Activated CD4-positive, alpha-beta T cell treated with anti-CD3 and anti-CD28 coated beads for 36 hours (primary cell): ENCODE measurements at regions not wholly inside any gene's neighbourhood (a gene's known extent, or its start where the extent isn't known, plus 50 kb on each side); places are given as distances from the start of the nearest gene placed in this dataset.
"Not testable (repeated sequence)": the region's sequence is repeated elsewhere in the genome, so short reads cannot be mapped to it uniquely, and the experiment has no call there.

Experiments
- ATAC-seq: fragments of 200-7000 bp; cut with Tn5 transposase; one replicate; pipeline ENCODE4 v1.10.0; 2021; ENCODE audit warnings: mild to moderate bottlenecking, moderate library complexity
- CTCF ChIA-PET: fragments of 350-600 bp; sonication (Branson Sonifier 250); formaldehyde crosslinking; loops from one replicate; lab custom pipeline; 2021; ENCODE audit warnings: antibody characterized with exemption; lab: Charles Lee
- POLR2A ChIA-PET: fragments of 350-600 bp; sonication (Branson Sonifier 250); formaldehyde crosslinking; loops from one replicate; lab custom pipeline; 2021; ENCODE audit warnings: antibody characterized with exemption, inconsistent platforms; lab: Charles Lee
- DNase-seq: peaks from one replicate; pipeline ENCODE4 v3.0.0-alpha.2; 2020
- H3K27ac Mint-ChIP-seq: one replicate; pipeline ENCODE4 v1.8.0; 2021; ENCODE audit warnings: mixed read lengths
- H3K27me3 Mint-ChIP-seq: one replicate; pipeline ENCODE4 v1.8.0; 2021; ENCODE audit warnings: mixed read lengths
- H3K36me3 Mint-ChIP-seq: one replicate; pipeline ENCODE4 v1.8.0; 2021; ENCODE audit warnings: low read depth, mixed read lengths
- H3K4me1 Mint-ChIP-seq: one replicate; pipeline ENCODE4 v1.8.0; 2021; ENCODE audit warnings: mixed read lengths
- H3K4me3 Mint-ChIP-seq: one replicate; pipeline ENCODE4 v1.8.0; 2021; ENCODE audit warnings: mild to moderate bottlenecking, moderate library complexity, mixed read lengths
- H3K9me3 Mint-ChIP-seq: one replicate; pipeline ENCODE4 v1.8.0; 2021; ENCODE audit warnings: low read depth, mixed read lengths
- intact Hi-C, 2 experiments: fragments of 100-400 bp; cut with DNase I in 1 of 2; cut with micrococcal nuclease in 1 of 2; formaldehyde crosslinking; loops; one replicate each; pipeline versions ENCODE4 v1.14.2 to v1.15.1; 2022 to 2024; cut with DNase I, micrococcal nuclease

GRCh38 chr11:42976636-42977217 lies 335.1 kb upstream of the API5 start:
- ChIA-PET CTCF (interaction anchor here (1.1 kb wide), 1 partner anchor 10 kb away, joined by 3 read pairs; no protein-coding TSS in a partner anchor), POLR2A (no interaction called here)
- no peaks in the 10 kb centered on the region for H3K27me3 Mint-ChIP-seq
- no peak overlapping the region for H3K27ac Mint-ChIP-seq
- no peak overlapping the region for H3K4me3 Mint-ChIP-seq
- H3K4me1 Mint-ChIP-seq, result no peaks in the 10 kb centered on the region
- H3K9me3 Mint-ChIP-seq, result no peaks in the 10 kb centered on the region
- intact Hi-C loops, result no loop called here
- ATAC-seq, result no peak
- H3K36me3 Mint-ChIP-seq, result no peaks in the 10 kb centered on the region
- no peak for DNase-seq

- Mint-ChIP-seq H3K27me3 (no peaks in the 10 kb centered on the region), H3K4me1 (no peaks in the 10 kb centered on the region), H3K4me3 (no peak overlapping the region), H3K36me3 (no peaks in the 10 kb centered on the region), H3K27ac (no peak overlapping the region), H3K9me3 (no peaks in the 10 kb centered on the region)
- intact Hi-C loops, result no loop called here
- ATAC-seq (no peak), DNase-seq (no peak)
- ChIA-PET POLR2A (no interaction called here), CTCF (no interaction called here)
Measured at GRCh38 chr11:42992594-42992993, 319.2 kb upstream of the API5 start.

- Mint-ChIP-seq H3K27ac (no peak overlapping the region), H3K4me3 (no peak overlapping the region), H3K9me3 (no peaks in the 10 kb centered on the region), H3K36me3 (no peaks in the 10 kb centered on the region), H3K27me3 (no peaks in the 10 kb centered on the region), H3K4me1 (no peaks in the 10 kb centered on the region)
- ATAC-seq (no peak), DNase-seq (no peak)
- ChIA-PET CTCF (no interaction called here), POLR2A (no interaction called here)
- intact Hi-C loops, result no loop called here
Measured at GRCh38 chr11:42996421-42997307, 315.1 kb upstream of the API5 start.

GRCh38 chr11:43004879-43005278 lies 306.9 kb upstream of the API5 start:
- POLR2A ChIA-PET, intact Hi-C loops, H3K27ac Mint-ChIP-seq, H3K4me3 Mint-ChIP-seq, H3K27me3 Mint-ChIP-seq, CTCF ChIA-PET, ATAC-seq, DNase-seq, H3K4me1 Mint-ChIP-seq, H3K36me3 Mint-ChIP-seq: not testable (repeated sequence)
- H3K9me3 Mint-ChIP-seq, result peaks cover 11% of the 10 kb centered on the region

GRCh38 chr11:43010042-43010441 lies 301.8 kb upstream of the API5 start:
- POLR2A ChIA-PET, result no interaction called here
- no peak for DNase-seq
- CTCF ChIA-PET, result no interaction called here
- intact Hi-C loops, result no loop called here
- Mint-ChIP-seq H3K4me1 (no peaks in the 10 kb centered on the region), H3K27me3 (no peaks in the 10 kb centered on the region), H3K9me3 (peaks cover 7% of the 10 kb centered on the region), H3K4me3 (no peak overlapping the region), H3K27ac (no peak overlapping the region), H3K36me3 (no peaks in the 10 kb centered on the region)
- ATAC-seq, result no peak

- H3K4me1 Mint-ChIP-seq, result no peaks in the 10 kb centered on the region
- DNase-seq, result no peak
- H3K27me3 Mint-ChIP-seq, result no peaks in the 10 kb centered on the region
- H3K4me3 Mint-ChIP-seq, result no peak overlapping the region
- peaks cover 2% of the 10 kb centered on the region for H3K9me3 Mint-ChIP-seq
- H3K27ac Mint-ChIP-seq, result no peak overlapping the region
- CTCF ChIA-PET, result interaction anchor here (0.5 kb wide), 1 partner anchor 205 kb away, joined by 3 read pairs; no protein-coding TSS in a partner anchor
- ATAC-seq, result no peak
- no peaks in the 10 kb centered on the region for H3K36me3 Mint-ChIP-seq
- intact Hi-C loops, result no loop called here
- POLR2A ChIA-PET, result no interaction called here
Measured at GRCh38 chr11:43012606-43013005, 299.2 kb upstream of the API5 start.

- DNase-seq (peak; percentile 4), ATAC-seq (no peak)
- peaks cover 4% of the 10 kb centered on the region for H3K9me3 Mint-ChIP-seq
- no peaks in the 10 kb centered on the region for H3K4me1 Mint-ChIP-seq
- intact Hi-C loops, result no loop called here
- H3K27me3 Mint-ChIP-seq, result no peaks in the 10 kb centered on the region
- H3K27ac Mint-ChIP-seq, result no peak overlapping the region
- H3K36me3 Mint-ChIP-seq, result no peaks in the 10 kb centered on the region
- ChIA-PET POLR2A (no interaction called here), CTCF (no interaction called here)
- no peak overlapping the region for H3K4me3 Mint-ChIP-seq
Measured at GRCh38 chr11:43021466-43021865, 290.3 kb upstream of the API5 start.

GRCh38 chr11:43034341-43034740 lies 277.5 kb upstream of the API5 start:
- POLR2A ChIA-PET, result no interaction called here
- H3K27ac Mint-ChIP-seq, result no peak overlapping the region
- no peaks in the 10 kb centered on the region for H3K4me1 Mint-ChIP-seq
- ATAC-seq (no peak), DNase-seq (no peak)
- peaks cover 5% of the 10 kb centered on the region for H3K9me3 Mint-ChIP-seq
- CTCF ChIA-PET, result no interaction called here
- no peak overlapping the region for H3K4me3 Mint-ChIP-seq
- intact Hi-C loops, result no loop called here
- no peaks in the 10 kb centered on the region for H3K27me3 Mint-ChIP-seq
- no peaks in the 10 kb centered on the region for H3K36me3 Mint-ChIP-seq

- intact Hi-C loops, result no loop called here
- Mint-ChIP-seq H3K36me3 (no peaks in the 10 kb centered on the region), H3K27ac (no peak overlapping the region), H3K4me1 (no peaks in the 10 kb centered on the region), H3K27me3 (no peaks in the 10 kb centered on the region), H3K4me3 (no peak overlapping the region), H3K9me3 (peaks cover 2% of the 10 kb centered on the region)
- ATAC-seq (no peak), DNase-seq (no peak)
- CTCF ChIA-PET, result no interaction called here
- POLR2A ChIA-PET, result no interaction called here
Measured at GRCh38 chr11:43035086-43035485, 276.7 kb upstream of the API5 start.

GRCh38 chr11:43053638-43054412 lies 258.0 kb upstream of the API5 start:
- no peaks in the 10 kb centered on the region for H3K36me3 Mint-ChIP-seq

GRCh38 chr11:43067681-43068080 lies 244.1 kb upstream of the API5 start:
- Mint-ChIP-seq H3K27ac (no peak overlapping the region), H3K4me1 (no peaks in the 10 kb centered on the region), H3K27me3 (no peaks in the 10 kb centered on the region), H3K9me3 (peaks cover 22% of the 10 kb centered on the region), H3K36me3 (no peaks in the 10 kb centered on the region), H3K4me3 (no peak overlapping the region)
- intact Hi-C loops, result no loop called here
- CTCF ChIA-PET, result no interaction called here
- DNase-seq (no peak), ATAC-seq (no peak)
- POLR2A ChIA-PET, result no interaction called here

More at GRCh38 chr11:43053638-43054412, 258.0 kb upstream of the API5 start:
- H3K9me3 Mint-ChIP-seq, result no peaks in the 10 kb centered on the region
- intact Hi-C loops, result no loop called here
- DNase-seq (no peak), ATAC-seq (no peak)
- H3K27me3 Mint-ChIP-seq, result no peaks in the 10 kb centered on the region
- ChIA-PET CTCF (no interaction called here), POLR2A (no interaction called here)
- H3K4me3 Mint-ChIP-seq, result no peak overlapping the region
- no peaks in the 10 kb centered on the region for H3K4me1 Mint-ChIP-seq
- H3K27ac Mint-ChIP-seq, result no peak overlapping the region
